GM10266 (cell line): ENCODE measurements at regions not wholly inside any gene's neighbourhood (a gene's known extent, or its start where the extent isn't known, plus 50 kb on each side); places are given as distances from the start of the nearest gene placed in this dataset.

Experiments used
- DNase-seq: peaks from one replicate; pipeline ENCODE4 v3.0.0; 2012; ENCODE audit errors: extremely low spot score
- CTCF ChIP-seq: IDR thresholded peaks from 2 replicates; pipeline ENCODE4 v1.5.1; 2012; ENCODE audit warnings: mild to moderate bottlenecking, low read depth; ENCODE audit not compliant: control insufficient read depth, insufficient read depth; ENCODE audit errors: missing control alignments

- no peak for TF ChIP-seq CTCF
- no peak for DNase-seq
Measured at GRCh38 chr7:113799896-113800295, 118.9 kb downstream of the PPP1R3A start.

GRCh38 chr7:113797420-113798010 lies 121.3 kb downstream of the PPP1R3A start:
- DNase-seq, result no peak
- TF ChIP-seq CTCF, result no peak

- no peak for TF ChIP-seq CTCF
- DNase-seq, result no peak
Measured at GRCh38 chr7:113796557-113796956, 122.3 kb downstream of the PPP1R3A start.

GRCh38 chr7:113794573-113794972 lies 124.2 kb downstream of the PPP1R3A start:
- TF ChIP-seq CTCF, result no peak

GRCh38 chr7:113793171-113793570 lies 125.6 kb downstream of the PPP1R3A start:
- DNase-seq, result no peak
- TF ChIP-seq CTCF, result no peak

More at GRCh38 chr7:113794573-113794972, 124.2 kb downstream of the PPP1R3A start:
- DNase-seq, result no peak

- DNase-seq, result no peak
- TF ChIP-seq CTCF, result no peak
Measured at GRCh38 chr7:113790025-113790424, 128.8 kb downstream of the PPP1R3A start.

GRCh38 chr7:113787106-113787505 lies 131.7 kb downstream of the PPP1R3A start:
- TF ChIP-seq CTCF, result no peak
- DNase-seq, result no peak
